Sigmoid colon (tissue), 6 donors: ENCODE measurements at regions not wholly inside any gene's neighbourhood (a gene's known extent, or its start where the extent isn't known, plus 50 kb on each side); places are given as distances from the start of the nearest gene placed in this dataset.

Source experiments
- DNase-seq: peaks from one replicate; pipeline ENCODE4 v3.0.0-alpha.2; 2019
- H3K27ac ChIP-seq, 4 donors: fragments of 200-600 bp; sonication (generic); one replicate each; pipeline ENCODE4 v1.5.1; 2016 to 2019; ENCODE audit warnings: mild to moderate bottlenecking in 1 of 4
- H3K27me3 ChIP-seq, 3 donors: fragments of 200-600 bp; sonication (generic); one replicate each; pipeline ENCODE4 v1.5.1; 2019; ENCODE audit warnings: mild to moderate bottlenecking in 1 of 3
- H3K36me3 ChIP-seq, 4 donors: fragments of 200-600 bp; sonication (generic); one replicate each; pipeline ENCODE4 v1.5.1; 2016 to 2019
- H3K4me1 ChIP-seq, 4 donors: fragments of 200-600 bp; sonication (generic); one replicate each; pipeline ENCODE4 v1.5.1; 2017 to 2019
- H3K4me3 ChIP-seq, 4 donors: fragments of 200-600 bp; sonication (generic); one replicate each; pipeline ENCODE4 v1.5.1; 2017 to 2019; ENCODE audit warnings: mild to moderate bottlenecking in 2 of 4, moderate library complexity in 1 of 4
- H3K9me3 ChIP-seq, 4 donors: fragments of 200-600 bp in 3 of 4; sonication (generic) in 3 of 4; one replicate each; pipeline versions ENCODE4 v1.5.1 to v1.6.1; 2013 to 2019
- EP300 ChIP-seq, 4 donors: sonication (generic); formaldehyde crosslinking; IDR thresholded peaks; one replicate each; pipeline ENCODE4 v1.6.1; 2017; ENCODE audit warnings: antibody characterized with exemption in 4 of 4
- POLR2A ChIP-seq, 2 donors: fragments of 450-650 bp; IDR thresholded peaks; one replicate each; pipeline ENCODE4 v1.6.1; 2016; ENCODE audit warnings: antibody characterized with exemption in 2 of 2, mild to moderate bottlenecking in 2 of 2, moderate library complexity in 2 of 2
- POLR2AphosphoS5 ChIP-seq, 4 donors: sonication (generic); formaldehyde crosslinking; IDR thresholded peaks; one replicate each; pipeline ENCODE4 v1.6.1; 2017; ENCODE audit warnings: antibody characterized with exemption in 4 of 4
- WGBS, 2 donors: extraction: QIAGEN DNeasy Blood & Tissue Kit; methylation state at CpG; one replicate each; pipeline ENCODE4 v1.1.7; 2013; 5-methylcytosine and 5-hydroxymethylcytosine counted together
- intact Hi-C: fragments of 100-400 bp; cut with DNase I; formaldehyde crosslinking; loops from one replicate; pipeline ENCODE4 v1.15.1; 2023
- TF ChIP-seq, protein P1 (sequence below), 4 experiments: fragments of 450-650 bp in 3 of 4; fragments of 200-600 bp in 1 of 4; IDR thresholded peaks; one replicate each; pipeline ENCODE4 v1.5.1; 2016 to 2019; ENCODE audit warnings: antibody characterized with exemption in 4 of 4, mild to moderate bottlenecking in 3 of 4, moderate library complexity in 2 of 4
- donor health status: healthy with polysubstance abuse.
- donor health status: healthy.

DNA sequence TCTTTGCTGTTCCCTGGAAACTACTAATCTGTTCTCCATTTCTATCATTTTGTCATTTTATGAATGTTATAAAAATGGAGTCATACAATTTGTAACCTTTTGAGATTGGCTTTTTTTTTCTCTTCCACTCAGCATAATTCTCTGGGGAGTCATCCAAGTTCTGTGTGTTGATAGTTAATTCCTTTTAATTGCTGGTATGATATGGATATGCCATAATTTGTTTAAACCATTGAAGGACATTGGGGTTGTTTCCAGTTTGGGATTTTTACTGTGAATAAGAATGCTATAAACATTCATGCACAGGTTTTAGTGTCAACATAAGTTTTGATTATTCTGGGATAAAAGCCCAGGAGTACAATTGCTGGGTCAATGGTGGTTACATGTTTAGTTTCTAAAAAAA lies 279.4 kb downstream of the WNT5A start:
- Histone ChIP-seq H3K9me3 (no peaks in the 10 kb centered on the region), H3K27ac (no peak overlapping the region)
- intact Hi-C loops, result no loop called here

GRCh38 chr3:55205990-55206389 lies 278.1 kb upstream of the LRTM1 start:
- no peaks in the 10 kb centered on the region for H3K4me1 ChIP-seq
- no peaks in the 10 kb centered on the region for H3K36me3 ChIP-seq
- H3K9me3 ChIP-seq, result no peaks in the 10 kb centered on the region
- intact Hi-C loops, result no loop called here
- no peak overlapping the region for H3K4me3 ChIP-seq
- no peak overlapping the region for H3K27ac ChIP-seq
- TF ChIP-seq EP300 (IDR thresholded peaks at IDR 0.05) (no peak), POLR2A (IDR thresholded peaks at IDR 0.05) (no peak), POLR2AphosphoS5 (IDR thresholded peaks at IDR 0.05) (no peak)
- TF ChIP-seq, protein P1, sequence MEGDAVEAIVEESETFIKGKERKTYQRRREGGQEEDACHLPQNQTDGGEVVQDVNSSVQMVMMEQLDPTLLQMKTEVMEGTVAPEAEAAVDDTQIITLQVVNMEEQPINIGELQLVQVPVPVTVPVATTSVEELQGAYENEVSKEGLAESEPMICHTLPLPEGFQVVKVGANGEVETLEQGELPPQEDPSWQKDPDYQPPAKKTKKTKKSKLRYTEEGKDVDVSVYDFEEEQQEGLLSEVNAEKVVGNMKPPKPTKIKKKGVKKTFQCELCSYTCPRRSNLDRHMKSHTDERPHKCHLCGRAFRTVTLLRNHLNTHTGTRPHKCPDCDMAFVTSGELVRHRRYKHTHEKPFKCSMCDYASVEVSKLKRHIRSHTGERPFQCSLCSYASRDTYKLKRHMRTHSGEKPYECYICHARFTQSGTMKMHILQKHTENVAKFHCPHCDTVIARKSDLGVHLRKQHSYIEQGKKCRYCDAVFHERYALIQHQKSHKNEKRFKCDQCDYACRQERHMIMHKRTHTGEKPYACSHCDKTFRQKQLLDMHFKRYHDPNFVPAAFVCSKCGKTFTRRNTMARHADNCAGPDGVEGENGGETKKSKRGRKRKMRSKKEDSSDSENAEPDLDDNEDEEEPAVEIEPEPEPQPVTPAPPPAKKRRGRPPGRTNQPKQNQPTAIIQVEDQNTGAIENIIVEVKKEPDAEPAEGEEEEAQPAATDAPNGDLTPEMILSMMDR (IDR thresholded peaks at IDR 0.05), result no peak
- H3K27me3 ChIP-seq, result no peaks in the 10 kb centered on the region
- DNase-seq, result no peak
- 78 to 88% methylated on average over 1 of the region's 1 CpG for WGBS, 2 donors

More for the DNA sequence above, 279.4 kb downstream of the WNT5A start:
- H3K4me3 ChIP-seq, result no peak overlapping the region
- DNase-seq, result no peak
- TF ChIP-seq POLR2A (IDR thresholded peaks at IDR 0.05) (no peak), EP300 (IDR thresholded peaks at IDR 0.05) (no peak), POLR2AphosphoS5 (IDR thresholded peaks at IDR 0.05) (no peak)
- TF ChIP-seq, protein P1 (IDR thresholded peaks at IDR 0.05), result no peak
- no peaks in the 10 kb centered on the region for H3K36me3 ChIP-seq
- no peaks in the 10 kb centered on the region for H3K4me1 ChIP-seq
- H3K27me3 ChIP-seq, result no peaks in the 10 kb centered on the region

DNA sequence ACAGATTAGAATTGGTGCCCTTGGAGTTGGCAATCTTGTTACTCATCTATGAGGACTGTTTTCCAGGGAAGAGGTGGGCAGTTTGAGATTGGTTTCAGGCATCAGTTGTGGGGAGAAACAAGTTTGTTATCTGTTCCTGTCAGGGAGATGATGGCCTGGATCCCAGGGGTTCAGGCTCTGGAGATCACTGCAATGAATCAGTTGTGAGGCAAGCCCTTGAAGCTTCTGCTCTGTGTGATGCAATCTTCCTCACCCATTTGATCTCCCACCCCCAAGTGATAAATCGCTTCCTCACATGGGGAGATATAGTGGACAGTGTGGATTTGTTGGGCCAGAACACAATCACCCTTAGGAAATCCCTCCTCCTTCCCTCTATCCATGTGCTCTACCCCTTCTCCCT lies 276.6 kb upstream of the LRTM1 start:
- Histone ChIP-seq H3K9me3 (no peaks in the 10 kb centered on the region), H3K27me3 (no peaks in the 10 kb centered on the region), H3K36me3 (no peaks in the 10 kb centered on the region), H3K4me3 (no peak overlapping the region), H3K27ac (no peak overlapping the region), H3K4me1 (no peaks in the 10 kb centered on the region)
- 95% methylated on average over 1 of the region's 1 CpG for WGBS, 2 donors
- TF ChIP-seq POLR2AphosphoS5 (IDR thresholded peaks at IDR 0.05), result no peak
- no peak for TF ChIP-seq POLR2A (IDR thresholded peaks at IDR 0.05)
- TF ChIP-seq EP300 (IDR thresholded peaks at IDR 0.05), result no peak
- TF ChIP-seq, protein P1 (IDR thresholded peaks at IDR 0.05), result no peak
- intact Hi-C loops, result no loop called here
- DNase-seq, result no peak

GRCh38 chr3:55203546-55203945 lies 275.7 kb upstream of the LRTM1 start:
- intact Hi-C loops, result no loop called here
- Histone ChIP-seq H3K9me3 (no peaks in the 10 kb centered on the region), H3K4me1 (no peaks in the 10 kb centered on the region), H3K4me3 (no peak overlapping the region), H3K27me3 (no peaks in the 10 kb centered on the region), H3K27ac (no peak overlapping the region), H3K36me3 (no peaks in the 10 kb centered on the region)
- TF ChIP-seq POLR2A (IDR thresholded peaks at IDR 0.05), result no peak
- TF ChIP-seq POLR2AphosphoS5 (IDR thresholded peaks at IDR 0.05), result no peak
- TF ChIP-seq EP300 (IDR thresholded peaks at IDR 0.05), result no peak
- TF ChIP-seq, protein P1 (IDR thresholded peaks at IDR 0.05), result no peak
- no peak for DNase-seq
- 84 to 87% methylated on average over 4 of the region's 4 CpGs for WGBS, 2 donors

- Histone ChIP-seq H3K36me3 (no peaks in the 10 kb centered on the region), H3K27ac (no peak overlapping the region), H3K4me3 (no peak overlapping the region), H3K4me1 (no peaks in the 10 kb centered on the region), H3K9me3 (no peaks in the 10 kb centered on the region), H3K27me3 (no peaks in the 10 kb centered on the region)
- WGBS, 2 donors, result 83 to 88% methylated on average over 4 of the region's 4 CpGs
- intact Hi-C loops, result no loop called here
- TF ChIP-seq, protein P1 (IDR thresholded peaks at IDR 0.05), result no peak
- TF ChIP-seq POLR2AphosphoS5 (IDR thresholded peaks at IDR 0.05) (no peak), EP300 (IDR thresholded peaks at IDR 0.05) (no peak), POLR2A (IDR thresholded peaks at IDR 0.05) (no peak)
- no peak for DNase-seq
Observed at GRCh38 chr3:55203006-55203405, 275.1 kb upstream of the LRTM1 start.
